ENCODE measurements at regions not wholly inside any gene's neighbourhood (a gene's known extent, or its start where the extent isn't known, plus 50 kb on each side); places are given as distances from the start of the nearest gene placed in this dataset.

GRCh38 chr4:81688085-81688484 lies 216.4 kb upstream of the RASGEF1B start:
- Histone ChIP-seq H3K27ac (no peak overlapping the region), H3K27me3 (peaks cover 0 to 3% (median 0%) of the 10 kb centered on the region in 7 donors), H3K36me3 (no peaks in the 10 kb centered on the region), H3K4me1 (peaks cover 0 to 11% (median 0%) of the 10 kb centered on the region in 9 donors), H3K4me3 (no peak overlapping the region), H3K9me3 (no peaks in the 10 kb centered on the region)
- intact Hi-C loops (cut with DNase I) = loop anchor here in 1 of 10 donors (10.0 kb wide), 1 partner anchor 223 kb away; no protein-coding TSS in a partner anchor
- no peak for ATAC-seq
- TF ChIP-seq, protein P1, sequence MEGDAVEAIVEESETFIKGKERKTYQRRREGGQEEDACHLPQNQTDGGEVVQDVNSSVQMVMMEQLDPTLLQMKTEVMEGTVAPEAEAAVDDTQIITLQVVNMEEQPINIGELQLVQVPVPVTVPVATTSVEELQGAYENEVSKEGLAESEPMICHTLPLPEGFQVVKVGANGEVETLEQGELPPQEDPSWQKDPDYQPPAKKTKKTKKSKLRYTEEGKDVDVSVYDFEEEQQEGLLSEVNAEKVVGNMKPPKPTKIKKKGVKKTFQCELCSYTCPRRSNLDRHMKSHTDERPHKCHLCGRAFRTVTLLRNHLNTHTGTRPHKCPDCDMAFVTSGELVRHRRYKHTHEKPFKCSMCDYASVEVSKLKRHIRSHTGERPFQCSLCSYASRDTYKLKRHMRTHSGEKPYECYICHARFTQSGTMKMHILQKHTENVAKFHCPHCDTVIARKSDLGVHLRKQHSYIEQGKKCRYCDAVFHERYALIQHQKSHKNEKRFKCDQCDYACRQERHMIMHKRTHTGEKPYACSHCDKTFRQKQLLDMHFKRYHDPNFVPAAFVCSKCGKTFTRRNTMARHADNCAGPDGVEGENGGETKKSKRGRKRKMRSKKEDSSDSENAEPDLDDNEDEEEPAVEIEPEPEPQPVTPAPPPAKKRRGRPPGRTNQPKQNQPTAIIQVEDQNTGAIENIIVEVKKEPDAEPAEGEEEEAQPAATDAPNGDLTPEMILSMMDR (IDR thresholded peaks at IDR 0.05) = peak in 4 of 9 donors; percentile 12 to 18 (median 14)
- no peak for DNase-seq
- WGBS, 2 donors = 53 to 77% methylated on average over 4 of the region's 4 CpGs

GRCh38 chr4:81687471-81687870 lies 215.8 kb upstream of the RASGEF1B start:
- H3K4me1 ChIP-seq = peaks cover 0 to 11% (median 0%) of the 10 kb centered on the region in 9 donors
- 100% methylated on average over 1 of the region's 1 CpG for WGBS, 2 donors
- DNase-seq (no peak), ATAC-seq (no peak)
- no peaks in the 10 kb centered on the region for H3K36me3 ChIP-seq
- intact Hi-C loops (cut with DNase I) = loop anchor here in 1 of 10 donors (10.0 kb wide), 1 partner anchor 223 kb away; no protein-coding TSS in a partner anchor
- no peak overlapping the region for H3K27ac ChIP-seq
- H3K4me3 ChIP-seq = no peak overlapping the region
- peaks cover 0 to 3% (median 0%) of the 10 kb centered on the region in 7 donors for H3K27me3 ChIP-seq
- no peaks in the 10 kb centered on the region for H3K9me3 ChIP-seq
- TF ChIP-seq, protein P1 (IDR thresholded peaks at IDR 0.05) = no peak

DNA sequence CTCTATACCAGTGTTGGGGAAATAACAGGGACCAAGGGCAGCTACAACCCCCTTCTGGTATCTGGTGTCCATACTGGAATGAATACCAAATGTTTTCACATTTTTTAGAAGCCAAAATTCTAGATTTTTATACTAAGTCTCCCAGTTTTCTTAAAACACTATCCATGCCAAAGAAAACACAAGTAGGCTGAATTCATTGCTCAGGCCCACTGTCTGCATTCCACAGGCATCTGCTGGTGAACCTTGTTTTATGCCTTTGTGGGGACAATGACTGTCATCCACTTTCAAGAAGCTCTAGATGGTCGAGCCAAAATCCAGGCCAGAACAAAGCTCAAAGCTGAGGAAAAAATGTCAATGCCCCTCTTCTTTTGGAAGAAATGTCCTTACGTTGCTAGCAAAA lies 213.4 kb upstream of the RASGEF1B start:
- intact Hi-C loops (cut with DNase I) = loop anchor here in 1 of 10 donors (10.0 kb wide), 1 partner anchor 220 kb away; no protein-coding TSS in a partner anchor
- Histone ChIP-seq H3K36me3 (no peaks in the 10 kb centered on the region), H3K9me3 (no peaks in the 10 kb centered on the region), H3K4me1 (peaks cover 0 to 11% (median 0%) of the 10 kb centered on the region in 9 donors), H3K27ac (peak overlapping the region in 2 of 10 donors; percentile 23 to 42), H3K4me3 (no peak overlapping the region), H3K27me3 (peaks cover 0 to 2% (median 0%) of the 10 kb centered on the region in 7 donors)
- whole genome bisulfite sequencing, 2 donors = 66 to 79% methylated on average over 2 of the region's 2 CpGs
- DNase-seq (no peak), ATAC-seq (peak in 5 of 8 donors; percentile 28 to 72 (median 46))
- TF ChIP-seq, protein P1 (IDR thresholded peaks at IDR 0.05) = no peak

- Histone ChIP-seq H3K36me3 (no peaks in the 10 kb centered on the region), H3K27ac (peak overlapping the region in 2 of 10 donors; percentile 15 to 42), H3K27me3 (no peaks in the 10 kb centered on the region), H3K4me3 (no peak overlapping the region), H3K9me3 (no peaks in the 10 kb centered on the region), H3K4me1 (peaks cover 0 to 11% (median 0%) of the 10 kb centered on the region in 9 donors)
- peak in 2 of 8 donors; percentile 26 to 33 for ATAC-seq
- no peak for DNase-seq
- TF ChIP-seq, protein P1 (IDR thresholded peaks at IDR 0.05) = no peak
- intact Hi-C loops (cut with DNase I) = loop anchor here in 1 of 10 donors (10.0 kb wide), 1 partner anchor 220 kb away; no protein-coding TSS in a partner anchor
- 79 to 81% methylated on average over 4 of the region's 4 CpGs for WGBS, 2 donors
Measured at GRCh38 chr4:81684352-81684751, 212.6 kb upstream of the RASGEF1B start.

All from heart right ventricle (tissue), 16 donors.